OCI-LY1 (cell line): ENCODE measurements at regions not wholly inside any gene's neighbourhood (a gene's known extent, or its start where the extent isn't known, plus 50 kb on each side); places are given as distances from the start of the nearest gene placed in this dataset.

Source experiments
- CTCF ChIP-seq: fragments of 200-600 bp; sonication (generic), shearing (Covaris generic); IDR thresholded peaks from 2 replicates; pipeline ENCODE4 v1.5.1; 2017; ENCODE audit warnings: mild to moderate bottlenecking, antibody characterized with exemption, low read length, moderate library complexity, mixed read lengths
- EZH2 ChIP-seq: fragments of 200-600 bp; sonication (generic), shearing (Covaris generic); IDR thresholded peaks from 2 replicates; pipeline ENCODE4 v1.8.0; 2017; ENCODE audit warnings: borderline replicate concordance, mixed run types, mild to moderate bottlenecking, antibody characterized with exemption, low read length, moderate library complexity, mixed read lengths

GRCh38 chr9:80664327-80665210, 1024.8 kb downstream of the TLE1 start:
- TF ChIP-seq CTCF: no peak; the same call in 1 of the 2 replicates
- no peak for TF ChIP-seq EZH2
